ENCODE measurements at regions not wholly inside any gene's neighbourhood (a gene's known extent, or its start where the extent isn't known, plus 50 kb on each side); places are given as distances from the start of the nearest gene placed in this dataset.

DNA sequence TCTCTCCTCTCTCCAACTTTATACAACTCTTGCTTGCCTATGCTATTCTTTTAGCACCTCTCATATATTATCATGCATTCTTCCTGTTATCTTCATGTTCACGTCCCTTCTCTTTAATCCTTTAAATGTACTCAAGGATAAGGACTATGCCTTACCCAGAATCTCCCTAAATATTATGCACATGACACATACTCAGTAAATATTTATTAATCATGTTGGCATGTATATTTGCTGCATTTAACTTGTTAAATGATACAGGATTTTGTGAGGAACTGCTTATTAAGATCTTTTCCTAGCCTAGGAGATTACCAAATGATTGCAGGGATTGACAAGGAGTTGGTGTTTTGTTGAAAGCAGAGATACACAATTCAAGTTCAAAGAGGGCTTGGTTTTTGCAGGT lies 109.4 kb downstream of the RGS2 start:
- intact Hi-C loops (cut with micrococcal nuclease; ENCODE audit: unreplicated experiment) = no loop called here
- Mint-ChIP-seq H3K27ac (ENCODE audit: unreplicated experiment) (no peak overlapping the region), H3K36me3 (ENCODE audit: insufficient read depth, unreplicated experiment) (no peaks in the 10 kb centered on the region), H3K9me3 (ENCODE audit: low read depth, unreplicated experiment) (no peaks in the 10 kb centered on the region), H3K4me1 (ENCODE audit: low read depth, unreplicated experiment) (peaks cover 28% of the 10 kb centered on the region), H3K4me3 (ENCODE audit: low read depth, unreplicated experiment) (no peak overlapping the region), H3K27me3 (ENCODE audit: unreplicated experiment) (no peaks in the 10 kb centered on the region)
- no peak for DNase-seq
- CTCF ChIA-PET = no interaction called here
- TF ChIP-seq, protein P1, sequence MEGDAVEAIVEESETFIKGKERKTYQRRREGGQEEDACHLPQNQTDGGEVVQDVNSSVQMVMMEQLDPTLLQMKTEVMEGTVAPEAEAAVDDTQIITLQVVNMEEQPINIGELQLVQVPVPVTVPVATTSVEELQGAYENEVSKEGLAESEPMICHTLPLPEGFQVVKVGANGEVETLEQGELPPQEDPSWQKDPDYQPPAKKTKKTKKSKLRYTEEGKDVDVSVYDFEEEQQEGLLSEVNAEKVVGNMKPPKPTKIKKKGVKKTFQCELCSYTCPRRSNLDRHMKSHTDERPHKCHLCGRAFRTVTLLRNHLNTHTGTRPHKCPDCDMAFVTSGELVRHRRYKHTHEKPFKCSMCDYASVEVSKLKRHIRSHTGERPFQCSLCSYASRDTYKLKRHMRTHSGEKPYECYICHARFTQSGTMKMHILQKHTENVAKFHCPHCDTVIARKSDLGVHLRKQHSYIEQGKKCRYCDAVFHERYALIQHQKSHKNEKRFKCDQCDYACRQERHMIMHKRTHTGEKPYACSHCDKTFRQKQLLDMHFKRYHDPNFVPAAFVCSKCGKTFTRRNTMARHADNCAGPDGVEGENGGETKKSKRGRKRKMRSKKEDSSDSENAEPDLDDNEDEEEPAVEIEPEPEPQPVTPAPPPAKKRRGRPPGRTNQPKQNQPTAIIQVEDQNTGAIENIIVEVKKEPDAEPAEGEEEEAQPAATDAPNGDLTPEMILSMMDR (IDR thresholded peaks at IDR 0.05; ENCODE audit: unreplicated experiment) = no peak
- no TSS peak for BruUV-seq (replicated peaks)

DNA sequence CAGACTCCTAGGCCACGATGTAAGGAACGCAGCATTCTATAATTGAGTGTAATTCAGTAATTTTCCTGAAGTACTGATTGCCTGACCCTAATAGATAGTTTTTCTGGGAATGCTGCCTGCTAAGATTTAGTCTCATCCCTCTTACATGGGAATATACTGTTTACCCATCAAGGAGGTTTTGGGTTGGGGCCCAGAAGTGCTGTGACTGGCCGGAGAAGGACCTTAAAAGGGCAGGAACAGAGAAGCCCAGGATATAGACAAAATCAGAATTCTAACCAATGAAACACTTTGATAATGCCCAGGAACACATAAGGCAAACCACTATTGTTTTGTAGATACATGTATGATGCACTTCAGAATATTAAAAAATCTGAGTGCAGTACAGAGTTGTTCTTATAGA lies 111.6 kb downstream of the RGS2 start:
- no peaks in the 10 kb centered on the region for H3K36me3 Mint-ChIP-seq (ENCODE audit: insufficient read depth, unreplicated experiment)
- no peaks in the 10 kb centered on the region for H3K27me3 Mint-ChIP-seq (ENCODE audit: unreplicated experiment)
- TF ChIP-seq, protein P1 (IDR thresholded peaks at IDR 0.05; ENCODE audit: unreplicated experiment) = no peak
- intact Hi-C loops (cut with micrococcal nuclease; ENCODE audit: unreplicated experiment) = no loop called here
- no TSS peak for BruUV-seq (replicated peaks)
- no peak for DNase-seq
- H3K27ac Mint-ChIP-seq (ENCODE audit: unreplicated experiment) = no peak overlapping the region
- no peak overlapping the region for H3K4me3 Mint-ChIP-seq (ENCODE audit: low read depth, unreplicated experiment)
- peaks cover 12% of the 10 kb centered on the region for H3K4me1 Mint-ChIP-seq (ENCODE audit: low read depth, unreplicated experiment)
- no peaks in the 10 kb centered on the region for H3K9me3 Mint-ChIP-seq (ENCODE audit: low read depth, unreplicated experiment)
- CTCF ChIA-PET = no interaction called here

DNA sequence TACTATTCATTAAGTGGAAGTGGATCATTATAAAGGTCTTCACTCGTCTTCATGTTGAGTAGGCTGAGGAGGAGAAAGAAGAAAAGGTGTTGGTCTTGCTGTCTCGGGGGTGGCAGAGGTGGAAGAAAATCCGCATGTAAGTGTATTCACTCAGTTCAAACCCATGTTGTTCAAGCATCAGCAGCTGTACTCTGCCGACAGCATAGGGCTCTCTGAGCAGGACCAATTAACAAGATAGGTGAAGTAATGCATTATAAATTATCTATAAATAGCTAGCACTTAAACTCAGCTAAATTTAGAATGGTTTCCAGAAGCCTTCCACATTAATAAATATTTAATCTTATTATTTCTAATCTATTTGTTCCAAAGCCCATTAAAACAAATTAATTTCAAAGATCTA lies 116.8 kb downstream of the RGS2 start:
- no peaks in the 10 kb centered on the region for H3K4me1 Mint-ChIP-seq (ENCODE audit: low read depth, unreplicated experiment)
- H3K27ac Mint-ChIP-seq (ENCODE audit: unreplicated experiment) = no peak overlapping the region
- no peaks in the 10 kb centered on the region for H3K27me3 Mint-ChIP-seq (ENCODE audit: unreplicated experiment)
- intact Hi-C loops (cut with micrococcal nuclease; ENCODE audit: unreplicated experiment) = no loop called here
- CTCF ChIA-PET = interaction anchor here (1.3 kb wide), 1 partner anchor 11 kb away, joined by 3 read pairs; no protein-coding TSS in a partner anchor
- H3K4me3 Mint-ChIP-seq (ENCODE audit: low read depth, unreplicated experiment) = no peak overlapping the region
- TF ChIP-seq, protein P1 (IDR thresholded peaks at IDR 0.05; ENCODE audit: unreplicated experiment) = no peak
- no TSS peak for BruUV-seq (replicated peaks)
- H3K36me3 Mint-ChIP-seq (ENCODE audit: insufficient read depth, unreplicated experiment) = no peaks in the 10 kb centered on the region
- no peaks in the 10 kb centered on the region for H3K9me3 Mint-ChIP-seq (ENCODE audit: low read depth, unreplicated experiment)
- no peak for DNase-seq

DNA sequence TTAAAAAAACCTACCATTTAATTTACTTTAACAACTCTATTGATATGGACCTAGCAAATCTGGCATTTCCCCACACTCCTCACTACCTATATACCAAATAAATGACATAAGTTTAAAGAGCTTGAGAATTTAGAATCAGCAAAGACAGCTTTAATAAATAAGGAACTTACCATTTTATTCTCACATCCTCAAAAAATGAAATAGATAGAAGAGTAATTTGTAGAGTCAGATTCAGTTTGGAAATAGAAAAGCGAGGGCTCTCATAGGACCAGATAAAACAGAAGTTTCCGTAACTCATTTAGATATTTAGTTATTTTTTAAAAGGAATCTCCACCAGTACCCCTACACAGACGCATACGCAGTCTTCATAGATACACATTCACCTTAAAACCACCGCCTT lies 117.9 kb downstream of the RGS2 start:
- H3K4me1 Mint-ChIP-seq (ENCODE audit: low read depth, unreplicated experiment) = no peaks in the 10 kb centered on the region
- no peak overlapping the region for H3K27ac Mint-ChIP-seq (ENCODE audit: unreplicated experiment)
- CTCF ChIA-PET = no interaction called here
- no peak overlapping the region for H3K4me3 Mint-ChIP-seq (ENCODE audit: low read depth, unreplicated experiment)
- intact Hi-C loops (cut with micrococcal nuclease; ENCODE audit: unreplicated experiment) = no loop called here
- no TSS peak for BruUV-seq (replicated peaks)
- no peaks in the 10 kb centered on the region for H3K36me3 Mint-ChIP-seq (ENCODE audit: insufficient read depth, unreplicated experiment)
- TF ChIP-seq, protein P1 (IDR thresholded peaks at IDR 0.05; ENCODE audit: unreplicated experiment) = no peak
- H3K27me3 Mint-ChIP-seq (ENCODE audit: unreplicated experiment) = no peaks in the 10 kb centered on the region
- H3K9me3 Mint-ChIP-seq (ENCODE audit: low read depth, unreplicated experiment) = no peaks in the 10 kb centered on the region
- DNase-seq = no peak

DNA sequence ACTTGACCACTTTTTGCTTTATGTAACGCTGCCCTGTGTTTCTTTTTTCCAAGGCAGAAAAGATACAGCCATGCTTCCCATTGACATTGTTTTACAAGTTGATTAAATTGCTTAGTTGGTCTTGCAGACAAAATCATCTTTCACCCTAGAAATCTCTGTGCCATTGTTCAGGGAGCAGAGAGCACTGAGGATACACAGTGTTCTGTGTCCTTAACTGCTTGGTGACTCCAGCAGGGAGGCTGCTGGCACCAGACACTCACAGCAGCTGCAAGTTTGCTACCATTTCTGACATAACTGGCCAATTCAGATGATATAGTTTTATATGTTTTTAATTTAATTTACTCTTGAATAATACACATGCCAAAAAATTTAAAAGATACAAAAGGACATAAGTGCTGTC lies 118.7 kb downstream of the RGS2 start:
- Mint-ChIP-seq H3K4me3 (ENCODE audit: low read depth, unreplicated experiment) (no peak overlapping the region), H3K27me3 (ENCODE audit: unreplicated experiment) (no peaks in the 10 kb centered on the region), H3K36me3 (ENCODE audit: insufficient read depth, unreplicated experiment) (no peaks in the 10 kb centered on the region), H3K9me3 (ENCODE audit: low read depth, unreplicated experiment) (peaks cover 2% of the 10 kb centered on the region), H3K27ac (ENCODE audit: unreplicated experiment) (no peak overlapping the region), H3K4me1 (ENCODE audit: low read depth, unreplicated experiment) (no peaks in the 10 kb centered on the region)
- DNase-seq = no peak
- no TSS peak for BruUV-seq (replicated peaks)
- intact Hi-C loops (cut with micrococcal nuclease; ENCODE audit: unreplicated experiment) = no loop called here
- CTCF ChIA-PET = no interaction called here
- TF ChIP-seq, protein P1 (IDR thresholded peaks at IDR 0.05; ENCODE audit: unreplicated experiment) = no peak
